Natural killer cell (primary cell): ENCODE measurements at regions not wholly inside any gene's neighbourhood (a gene's known extent, or its start where the extent isn't known, plus 50 kb on each side); places are given as distances from the start of the nearest gene placed in this dataset.

Experiments
- ATAC-seq, 3 donors: fragments of 150-1000 bp in 2 of 3; fragments of 200-7000 bp in 1 of 3; cut with Tn5 transposase; 1 replicate in 1 of 3; 2 replicates in 2 of 3; pipeline ENCODE4 v1.10.0; 2021; ENCODE audit warnings: mild to moderate bottlenecking in 2 of 3, moderate library complexity in 2 of 3
- DNase-seq, 2 donors: peaks; one replicate each; pipeline versions ENCODE4 v3.0.0 to v3.0.0-alpha.2; 2013 to 2021; ENCODE audit warnings: mixed read lengths in 1 of 2
- H3K27ac ChIP-seq: one replicate; pipeline ENCODE4 v1.5.1; 2013; ENCODE audit warnings: mild to moderate bottlenecking, low read length
- H3K27me3 ChIP-seq: one replicate; pipeline ENCODE4 v1.6.1; 2013; ENCODE audit warnings: low read length; ENCODE audit not compliant: control insufficient read depth, insufficient read depth
- H3K36me3 ChIP-seq: one replicate; pipeline ENCODE4 v1.6.1; 2013; ENCODE audit warnings: low read length; ENCODE audit not compliant: control insufficient read depth, insufficient read depth
- H3K4me1 ChIP-seq: one replicate; pipeline ENCODE4 v1.6.1; 2013; ENCODE audit warnings: low read length; ENCODE audit not compliant: control insufficient read depth, insufficient read depth
- H3K4me3 ChIP-seq: one replicate; pipeline ENCODE4 v1.5.1; 2013; ENCODE audit warnings: low read length
- H3K9me3 ChIP-seq: one replicate; pipeline ENCODE4 v1.6.1; 2013; ENCODE audit warnings: low read length; ENCODE audit not compliant: control insufficient read depth, insufficient read depth
- H3K27ac Mint-ChIP-seq, 2 donors: one replicate each; pipeline ENCODE4 v1.8.0; 2022; ENCODE audit warnings: mild to moderate bottlenecking in 2 of 2, mixed read lengths in 2 of 2, moderate library complexity in 1 of 2
- H3K27me3 Mint-ChIP-seq, 2 donors: one replicate each; pipeline ENCODE4 v1.8.0; 2022; ENCODE audit warnings: low read depth in 2 of 2, mixed read lengths in 2 of 2
- H3K36me3 Mint-ChIP-seq: one replicate; pipeline ENCODE4 v1.8.0; 2022; ENCODE audit warnings: mixed read lengths
- H3K4me1 Mint-ChIP-seq, 2 donors: one replicate each; pipeline ENCODE4 v1.8.0; 2022; ENCODE audit warnings: mixed read lengths in 2 of 2
- H3K4me3 Mint-ChIP-seq: one replicate; pipeline ENCODE4 v1.8.0; 2022; ENCODE audit warnings: mild to moderate bottlenecking, moderate library complexity, mixed read lengths
- H3K9me3 Mint-ChIP-seq, 2 donors: one replicate each; pipeline ENCODE4 v1.8.0; 2022; ENCODE audit warnings: mixed read lengths in 2 of 2
- WGBS: methylation state at CpG from one replicate; pipeline ENCODE4 v1.1.7; 2013; ENCODE audit warnings: missing lambda C conversion rate; ENCODE audit not compliant: insufficient coverage; 5-methylcytosine and 5-hydroxymethylcytosine counted together
- intact Hi-C: fragments of 100-400 bp; cut with micrococcal nuclease; formaldehyde crosslinking; loops from one replicate; pipeline ENCODE4 v1.14.2; 2022
- TF ChIP-seq, protein P1 (sequence below): fragments of 200-600 bp; IDR thresholded peaks from one replicate; pipeline ENCODE4 v1.8.0; 2022; ENCODE audit warnings: antibody characterized with exemption

DNA sequence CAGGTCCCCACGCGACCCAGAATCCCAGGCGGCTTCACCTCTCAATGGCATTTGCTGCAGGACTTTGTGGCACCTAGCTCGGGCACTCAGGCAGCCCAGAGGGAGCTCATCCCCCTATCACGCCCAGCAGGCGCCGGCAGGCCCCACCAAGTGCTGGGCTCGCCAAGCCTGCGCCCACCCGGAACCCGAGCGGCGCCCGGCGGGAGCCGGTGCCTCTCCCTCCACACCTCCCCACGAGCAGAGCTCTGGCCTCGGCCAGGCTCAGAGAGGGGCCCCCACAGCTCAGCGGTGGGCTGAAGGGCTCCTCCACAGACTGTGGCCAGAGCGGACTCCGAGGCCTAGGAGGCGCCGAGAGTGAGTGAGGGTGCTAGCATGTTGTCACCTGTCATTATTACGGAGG, 286.3 kb downstream of the PDHA2 start:
- Histone ChIP-seq H3K4me3 (no peak overlapping the region), H3K36me3 (no peaks in the 10 kb centered on the region), H3K27ac (no peak overlapping the region), H3K27me3 (no peaks in the 10 kb centered on the region), H3K4me1 (no peaks in the 10 kb centered on the region), H3K9me3 (peaks cover 3% of the 10 kb centered on the region)
- WGBS, result 93% methylated on average over 24 of the region's 24 CpGs
- H3K36me3 Mint-ChIP-seq, result no peaks in the 10 kb centered on the region
- H3K27ac Mint-ChIP-seq, result no peak overlapping the region
- intact Hi-C loops, result no loop called here
- H3K27me3 Mint-ChIP-seq, result no peaks in the 10 kb centered on the region
- H3K9me3 Mint-ChIP-seq, result peaks cover 6% of the 10 kb centered on the region in 2 donors
- ATAC-seq, result no peak
- DNase-seq, result no peak
- TF ChIP-seq, protein P1, sequence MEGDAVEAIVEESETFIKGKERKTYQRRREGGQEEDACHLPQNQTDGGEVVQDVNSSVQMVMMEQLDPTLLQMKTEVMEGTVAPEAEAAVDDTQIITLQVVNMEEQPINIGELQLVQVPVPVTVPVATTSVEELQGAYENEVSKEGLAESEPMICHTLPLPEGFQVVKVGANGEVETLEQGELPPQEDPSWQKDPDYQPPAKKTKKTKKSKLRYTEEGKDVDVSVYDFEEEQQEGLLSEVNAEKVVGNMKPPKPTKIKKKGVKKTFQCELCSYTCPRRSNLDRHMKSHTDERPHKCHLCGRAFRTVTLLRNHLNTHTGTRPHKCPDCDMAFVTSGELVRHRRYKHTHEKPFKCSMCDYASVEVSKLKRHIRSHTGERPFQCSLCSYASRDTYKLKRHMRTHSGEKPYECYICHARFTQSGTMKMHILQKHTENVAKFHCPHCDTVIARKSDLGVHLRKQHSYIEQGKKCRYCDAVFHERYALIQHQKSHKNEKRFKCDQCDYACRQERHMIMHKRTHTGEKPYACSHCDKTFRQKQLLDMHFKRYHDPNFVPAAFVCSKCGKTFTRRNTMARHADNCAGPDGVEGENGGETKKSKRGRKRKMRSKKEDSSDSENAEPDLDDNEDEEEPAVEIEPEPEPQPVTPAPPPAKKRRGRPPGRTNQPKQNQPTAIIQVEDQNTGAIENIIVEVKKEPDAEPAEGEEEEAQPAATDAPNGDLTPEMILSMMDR, result no peak
- no peak overlapping the region for H3K4me3 Mint-ChIP-seq
- H3K4me1 Mint-ChIP-seq, result no peaks in the 10 kb centered on the region

DNA sequence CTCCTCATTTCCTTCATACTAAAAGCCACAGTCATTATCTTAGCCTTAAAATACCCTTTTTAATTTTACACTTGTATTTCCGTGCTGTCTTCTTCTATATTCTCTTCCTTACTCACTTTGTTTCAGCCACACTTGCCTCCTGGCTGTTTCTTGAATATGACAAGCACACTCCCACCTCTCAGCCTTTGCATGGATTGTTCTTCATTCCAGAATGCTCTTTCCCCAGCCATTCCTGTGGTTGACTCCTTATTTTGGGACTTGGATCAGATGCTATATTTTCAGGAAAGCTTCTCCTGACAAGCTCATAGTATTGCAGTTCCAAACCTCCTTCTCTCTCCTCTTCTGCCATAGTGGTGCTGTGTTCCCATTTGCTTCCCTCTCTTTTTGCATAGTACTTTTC, 291.3 kb downstream of the PDHA2 start:
- DNase-seq, result no peak
- peaks cover 2 to 5% of the 10 kb centered on the region in 2 donors for H3K9me3 Mint-ChIP-seq
- H3K27ac ChIP-seq, result no peak overlapping the region
- TF ChIP-seq, protein P1, result no peak
- intact Hi-C loops, result no loop called here
- H3K4me3 ChIP-seq, result no peak overlapping the region
- H3K36me3 ChIP-seq, result no peaks in the 10 kb centered on the region
- no peaks in the 10 kb centered on the region for H3K4me1 ChIP-seq
- WGBS, result 86% methylated on average over 1 of the region's 1 CpG
- ATAC-seq, result no peak
- H3K36me3 Mint-ChIP-seq, result no peaks in the 10 kb centered on the region
- H3K27ac Mint-ChIP-seq, result no peak overlapping the region
- H3K4me1 Mint-ChIP-seq, result no peaks in the 10 kb centered on the region
- H3K27me3 Mint-ChIP-seq, result no peaks in the 10 kb centered on the region
- H3K27me3 ChIP-seq, result no peaks in the 10 kb centered on the region
- peaks cover under 1% of the 10 kb centered on the region for H3K9me3 ChIP-seq
- H3K4me3 Mint-ChIP-seq, result no peak overlapping the region

- Histone ChIP-seq H3K36me3 (no peaks in the 10 kb centered on the region), H3K9me3 (no peaks in the 10 kb centered on the region), H3K4me1 (no peaks in the 10 kb centered on the region), H3K4me3 (no peak overlapping the region), H3K27me3 (no peaks in the 10 kb centered on the region), H3K27ac (no peak overlapping the region)
- Mint-ChIP-seq H3K9me3 (peaks cover 2 to 3% of the 10 kb centered on the region in 2 donors), H3K36me3 (no peaks in the 10 kb centered on the region), H3K27ac (no peak overlapping the region), H3K27me3 (no peaks in the 10 kb centered on the region), H3K4me1 (no peaks in the 10 kb centered on the region), H3K4me3 (no peak overlapping the region)
- 90% methylated on average over 1 of the region's 2 CpGs for WGBS
- ATAC-seq (no peak), DNase-seq (no peak)
- intact Hi-C loops, result no loop called here
- TF ChIP-seq, protein P1, result no peak
These were observed 294.9 kb downstream of the PDHA2 start for GRCh38 chr4:96134806-96135205.

DNA sequence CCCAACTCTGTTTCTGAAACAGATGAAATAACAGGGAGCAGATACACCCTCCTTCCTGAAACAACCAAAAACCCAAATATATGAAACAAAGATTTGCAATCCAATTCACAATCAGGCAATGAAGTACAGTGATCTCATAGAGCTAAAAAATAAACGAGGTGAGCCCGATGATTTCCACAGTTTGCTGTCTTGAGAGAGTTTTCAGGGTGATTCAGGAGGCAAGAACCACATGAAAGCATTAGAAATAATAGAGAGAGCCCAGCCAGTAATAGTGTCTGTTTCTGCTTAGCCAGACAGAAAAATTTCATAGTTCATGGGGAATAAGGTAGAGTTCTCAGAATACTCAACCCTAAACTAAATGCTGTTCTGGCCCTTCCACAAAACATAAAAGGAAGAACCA, 296.2 kb downstream of the PDHA2 start:
- Histone ChIP-seq H3K4me1 (no peaks in the 10 kb centered on the region), H3K27me3 (no peaks in the 10 kb centered on the region), H3K4me3 (no peak overlapping the region), H3K36me3 (no peaks in the 10 kb centered on the region), H3K9me3 (no peaks in the 10 kb centered on the region), H3K27ac (no peak overlapping the region)
- H3K9me3 Mint-ChIP-seq, result peaks cover 2 to 3% of the 10 kb centered on the region in 2 donors
- DNase-seq (no peak), ATAC-seq (no peak)
- no peaks in the 10 kb centered on the region for H3K36me3 Mint-ChIP-seq
- TF ChIP-seq, protein P1, result no peak
- H3K4me1 Mint-ChIP-seq, result no peaks in the 10 kb centered on the region
- H3K27me3 Mint-ChIP-seq, result no peaks in the 10 kb centered on the region
- intact Hi-C loops, result no loop called here
- H3K27ac Mint-ChIP-seq, result no peak overlapping the region
- H3K4me3 Mint-ChIP-seq, result no peak overlapping the region
- WGBS, result 77% methylated on average over 2 of the region's 2 CpGs
